ENCODE measurements at regions not wholly inside any gene's neighbourhood (a gene's known extent, or its start where the extent isn't known, plus 50 kb on each side); places are given as distances from the start of the nearest gene placed in this dataset.

GRCh38 chr21:27683292-27683691 lies 716.4 kb upstream of the ADAMTS5 start:
- DNase-seq (ENCODE audit: insufficient read length, low spot score) (no peak), FAIRE-seq (no peak)
- TF ChIP-seq, protein P1, sequence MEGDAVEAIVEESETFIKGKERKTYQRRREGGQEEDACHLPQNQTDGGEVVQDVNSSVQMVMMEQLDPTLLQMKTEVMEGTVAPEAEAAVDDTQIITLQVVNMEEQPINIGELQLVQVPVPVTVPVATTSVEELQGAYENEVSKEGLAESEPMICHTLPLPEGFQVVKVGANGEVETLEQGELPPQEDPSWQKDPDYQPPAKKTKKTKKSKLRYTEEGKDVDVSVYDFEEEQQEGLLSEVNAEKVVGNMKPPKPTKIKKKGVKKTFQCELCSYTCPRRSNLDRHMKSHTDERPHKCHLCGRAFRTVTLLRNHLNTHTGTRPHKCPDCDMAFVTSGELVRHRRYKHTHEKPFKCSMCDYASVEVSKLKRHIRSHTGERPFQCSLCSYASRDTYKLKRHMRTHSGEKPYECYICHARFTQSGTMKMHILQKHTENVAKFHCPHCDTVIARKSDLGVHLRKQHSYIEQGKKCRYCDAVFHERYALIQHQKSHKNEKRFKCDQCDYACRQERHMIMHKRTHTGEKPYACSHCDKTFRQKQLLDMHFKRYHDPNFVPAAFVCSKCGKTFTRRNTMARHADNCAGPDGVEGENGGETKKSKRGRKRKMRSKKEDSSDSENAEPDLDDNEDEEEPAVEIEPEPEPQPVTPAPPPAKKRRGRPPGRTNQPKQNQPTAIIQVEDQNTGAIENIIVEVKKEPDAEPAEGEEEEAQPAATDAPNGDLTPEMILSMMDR (IDR thresholded peaks at IDR 0.05; ENCODE audit: insufficient read depth, missing control alignments) = no peak

- TF ChIP-seq, protein P1 (IDR thresholded peaks at IDR 0.05; ENCODE audit: insufficient read depth, missing control alignments) = no peak
- no peak for FAIRE-seq
- DNase-seq (ENCODE audit: insufficient read length, low spot score) = no peak
Observed at GRCh38 chr21:27681841-27682240, 715.0 kb upstream of the ADAMTS5 start.

- TF ChIP-seq, protein P1 (IDR thresholded peaks at IDR 0.05; ENCODE audit: insufficient read depth, missing control alignments) = no peak
- FAIRE-seq (no peak), DNase-seq (ENCODE audit: insufficient read length, low spot score) (no peak)
Observed at GRCh38 chr21:27681038-27681437, 714.1 kb upstream of the ADAMTS5 start.

- DNase-seq (ENCODE audit: insufficient read length, low spot score) (no peak), FAIRE-seq (no peak)
- TF ChIP-seq, protein P1 (IDR thresholded peaks at IDR 0.05; ENCODE audit: insufficient read depth, missing control alignments) = no peak
Observed at GRCh38 chr21:27680181-27680580, 713.3 kb upstream of the ADAMTS5 start.

- FAIRE-seq (no peak), DNase-seq (ENCODE audit: insufficient read length, low spot score) (no peak)
- TF ChIP-seq, protein P1 (IDR thresholded peaks at IDR 0.05; ENCODE audit: insufficient read depth, missing control alignments) = no peak
Observed at GRCh38 chr21:27678511-27678910, 711.6 kb upstream of the ADAMTS5 start.

GRCh38 chr21:27677546-27677945 lies 710.7 kb upstream of the ADAMTS5 start:
- TF ChIP-seq, protein P1 (IDR thresholded peaks at IDR 0.05; ENCODE audit: insufficient read depth, missing control alignments) = no peak
- no peak for FAIRE-seq
- DNase-seq (ENCODE audit: insufficient read length, low spot score) = no peak

- DNase-seq (ENCODE audit: insufficient read length, low spot score) (no peak), FAIRE-seq (no peak)
- TF ChIP-seq, protein P1 (IDR thresholded peaks at IDR 0.05; ENCODE audit: insufficient read depth, missing control alignments) = no peak
Observed at GRCh38 chr21:27675306-27675705, 708.4 kb upstream of the ADAMTS5 start.

Data from D721Med (cell line).